GM23248 (cell line): ENCODE measurements at regions not wholly inside any gene's neighbourhood (a gene's known extent, or its start where the extent isn't known, plus 50 kb on each side); places are given as distances from the start of the nearest gene placed in this dataset.

Experiments used
- EZH2 ChIP-seq: fragments of 200-600 bp; sonication (generic); IDR thresholded peaks from 2 replicates; pipeline ENCODE4 v1.6.1; 2018; ENCODE audit warnings: antibody characterized with exemption, mild to moderate bottlenecking; ENCODE audit not compliant: insufficient read depth, poor library complexity, severe bottlenecking
- EZH2phosphoT487 ChIP-seq: fragments of 200-600 bp; sonication (generic); IDR thresholded peaks from 2 replicates; pipeline ENCODE4 v1.6.1; 2018; ENCODE audit warnings: antibody characterized with exemption, moderate library complexity, mild to moderate bottlenecking, low read depth; ENCODE audit not compliant: insufficient read depth

GRCh38 chr2:79414690-79415089, 98.2 kb upstream of the CTNNA2 start:
- TF ChIP-seq EZH2 = no peak
- TF ChIP-seq EZH2phosphoT487 = no peak
